Lung (tissue), 11 donors: ENCODE measurements at regions not wholly inside any gene's neighbourhood (a gene's known extent, or its start where the extent isn't known, plus 50 kb on each side); places are given as distances from the start of the nearest gene placed in this dataset.

ENCODE experiments used
- ATAC-seq: fragments of 200-7000 bp; cut with Tn5 transposase; one replicate; pipeline ENCODE4 v1.9.1; 2020; ENCODE audit warnings: moderate number of reproducible peaks; ENCODE audit not compliant: insufficient read depth, low FRiP score
- DNase-seq, 3 donors: peaks; one replicate each; pipeline ENCODE4 v3.0.0-alpha.2; 2013 to 2017
- H3K27ac ChIP-seq, 2 donors: one replicate each; pipeline ENCODE4 v1.5.1; 2013; ENCODE audit warnings: mild to moderate bottlenecking in 2 of 2, moderate library complexity in 2 of 2, control low read depth in 1 of 2, inconsistent platforms in 1 of 2, low read depth in 1 of 2, low read length in 1 of 2
- H3K27me3 ChIP-seq, 3 donors: one replicate each; pipeline ENCODE4 v1.5.1; 2013; ENCODE audit warnings: low read length in 2 of 3; ENCODE audit not compliant: control insufficient read depth in 3 of 3, insufficient read depth in 3 of 3
- H3K36me3 ChIP-seq, 4 donors: one replicate each; pipeline ENCODE4 v1.5.1; 2013; ENCODE audit warnings: low read length in 4 of 4, mild to moderate bottlenecking in 1 of 4, moderate library complexity in 1 of 4; ENCODE audit not compliant: control insufficient read depth in 4 of 4, insufficient read depth in 4 of 4
- H3K4me1 ChIP-seq, 5 donors: one replicate each; pipeline ENCODE4 v1.5.1; 2013; ENCODE audit warnings: low read length in 5 of 5, mild to moderate bottlenecking in 2 of 5, moderate library complexity in 1 of 5; ENCODE audit not compliant: control insufficient read depth in 5 of 5, insufficient read depth in 5 of 5
- H3K4me3 ChIP-seq: one replicate; pipeline ENCODE4 v1.5.1; 2013; ENCODE audit warnings: mild to moderate bottlenecking, control low read depth, moderate library complexity
- H3K9ac ChIP-seq, 2 donors: one replicate each; pipeline ENCODE4 v1.5.1; 2013; ENCODE audit warnings: low read length in 2 of 2, control low read depth in 1 of 2; ENCODE audit not compliant: insufficient read depth in 1 of 2
- H3K9me3 ChIP-seq, 4 donors: one replicate each; pipeline ENCODE4 v1.5.1; 2013; ENCODE audit warnings: low read length in 3 of 4, mild to moderate bottlenecking in 1 of 4, moderate library complexity in 1 of 4; ENCODE audit not compliant: control insufficient read depth in 4 of 4, insufficient read depth in 3 of 4
- WGBS, 2 donors: extraction: QIAGEN DNeasy Blood & Tissue Kit; methylation state at CpG; one replicate each; pipeline ENCODE4 v1.1.7; 2013; 5-methylcytosine and 5-hydroxymethylcytosine counted together
- TF ChIP-seq, protein P1 (sequence below): IDR thresholded peaks from 2 replicates; pipeline ENCODE4 v1.5.1; 2012; ENCODE audit warnings: mild to moderate bottlenecking; ENCODE audit errors: control extremely low read depth, extremely low read depth
- donor health status: control.
- donor health status: control.
- donor health status: Bipolar disorder and iron deficiency.
- donor health status: healthy.
- donor health status: DM: yes; HTN: yes; CAD: no.

DNA sequence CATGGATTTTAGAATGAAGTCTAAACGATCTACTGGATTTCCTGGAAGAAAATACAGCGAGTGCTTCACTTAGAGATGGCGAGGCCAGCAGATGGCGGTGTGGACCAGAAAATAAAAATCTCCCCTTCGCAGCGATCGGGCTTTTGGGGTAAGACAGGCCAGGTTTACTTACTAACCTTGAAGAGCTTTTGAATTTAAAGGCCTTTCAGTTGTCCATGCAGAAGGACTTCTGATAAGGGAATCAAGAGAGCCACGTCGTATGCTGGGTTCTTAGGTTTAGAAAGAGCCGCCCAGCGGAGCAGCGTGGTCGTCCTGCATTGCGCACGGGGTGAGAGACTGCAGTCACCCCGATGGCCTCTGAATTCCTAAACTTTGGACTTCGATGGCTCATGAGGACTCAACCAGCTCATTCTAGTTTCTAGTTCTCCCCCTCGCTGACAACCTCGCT, 125.2 kb upstream of the RALGAPA2 start:
- Histone ChIP-seq H3K4me3 (no peak overlapping the region), H3K9ac (peak overlapping the region in 1 of 2 donors; percentile 26), H3K36me3 (no peaks in the 10 kb centered on the region), H3K9me3 (no peaks in the 10 kb centered on the region), H3K27ac (no peak overlapping the region), H3K27me3 (peaks cover 0 to 19% (median 5%) of the 10 kb centered on the region in 3 donors), H3K4me1 (peaks cover 0 to 5% (median 3%) of the 10 kb centered on the region in 5 donors)
- TF ChIP-seq, protein P1, sequence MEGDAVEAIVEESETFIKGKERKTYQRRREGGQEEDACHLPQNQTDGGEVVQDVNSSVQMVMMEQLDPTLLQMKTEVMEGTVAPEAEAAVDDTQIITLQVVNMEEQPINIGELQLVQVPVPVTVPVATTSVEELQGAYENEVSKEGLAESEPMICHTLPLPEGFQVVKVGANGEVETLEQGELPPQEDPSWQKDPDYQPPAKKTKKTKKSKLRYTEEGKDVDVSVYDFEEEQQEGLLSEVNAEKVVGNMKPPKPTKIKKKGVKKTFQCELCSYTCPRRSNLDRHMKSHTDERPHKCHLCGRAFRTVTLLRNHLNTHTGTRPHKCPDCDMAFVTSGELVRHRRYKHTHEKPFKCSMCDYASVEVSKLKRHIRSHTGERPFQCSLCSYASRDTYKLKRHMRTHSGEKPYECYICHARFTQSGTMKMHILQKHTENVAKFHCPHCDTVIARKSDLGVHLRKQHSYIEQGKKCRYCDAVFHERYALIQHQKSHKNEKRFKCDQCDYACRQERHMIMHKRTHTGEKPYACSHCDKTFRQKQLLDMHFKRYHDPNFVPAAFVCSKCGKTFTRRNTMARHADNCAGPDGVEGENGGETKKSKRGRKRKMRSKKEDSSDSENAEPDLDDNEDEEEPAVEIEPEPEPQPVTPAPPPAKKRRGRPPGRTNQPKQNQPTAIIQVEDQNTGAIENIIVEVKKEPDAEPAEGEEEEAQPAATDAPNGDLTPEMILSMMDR, result peak; percentile 47
- DNase-seq (peak; percentile 78 to 82 (median 80)), ATAC-seq (peak; percentile 27)
- WGBS, 2 donors, result 28 to 30% methylated on average over 19 of the region's 19 CpGs

DNA sequence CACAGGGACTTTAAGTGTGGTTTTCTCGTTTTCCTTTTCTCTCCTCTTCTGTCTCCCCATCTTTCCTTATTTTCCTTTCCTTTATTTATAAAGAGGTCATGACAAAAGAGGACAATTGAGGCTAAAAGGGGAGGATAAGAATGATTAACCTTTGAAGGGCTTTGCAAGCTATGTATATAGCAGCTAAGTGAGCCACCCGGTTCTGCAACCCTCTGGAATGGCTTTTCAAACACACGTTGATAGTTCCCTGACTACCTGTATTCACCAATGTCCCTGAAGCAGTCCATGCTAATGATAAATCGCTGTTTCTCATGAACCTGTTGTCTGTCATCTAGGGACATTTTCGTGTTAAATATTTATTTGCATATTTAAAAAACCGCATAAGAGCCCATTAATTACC, 124.4 kb upstream of the RALGAPA2 start:
- peak; percentile 26 to 63 (median 51) for DNase-seq
- no peaks in the 10 kb centered on the region for H3K9me3 ChIP-seq

DNA sequence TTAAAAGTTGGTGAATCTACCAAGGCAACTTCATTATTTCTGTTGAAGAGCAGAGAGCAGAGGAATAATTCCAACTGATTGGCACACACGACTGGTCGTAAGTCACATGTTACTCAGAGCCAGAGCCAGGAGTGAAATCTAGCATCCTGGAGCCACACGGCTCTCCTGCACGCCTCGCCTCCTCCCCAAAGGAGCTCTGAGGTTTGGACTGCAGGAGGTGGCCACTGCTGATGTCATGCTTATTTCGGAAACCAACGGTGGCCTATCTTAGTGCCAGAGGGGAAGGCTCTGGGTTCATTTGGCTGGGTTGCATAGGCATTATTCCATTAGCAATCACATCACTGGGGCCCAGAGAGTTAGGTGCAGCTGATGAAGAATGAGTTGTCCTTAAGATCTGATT, 123.5 kb upstream of the RALGAPA2 start:
- WGBS, 2 donors, result 61 to 64% methylated on average over 7 of the region's 7 CpGs
- no peak overlapping the region for H3K27ac ChIP-seq
- TF ChIP-seq, protein P1, result no peak
- DNase-seq (no peak), ATAC-seq (no peak)
- no peaks in the 10 kb centered on the region for H3K36me3 ChIP-seq
- no peak overlapping the region for H3K4me3 ChIP-seq
- H3K9me3 ChIP-seq, result no peaks in the 10 kb centered on the region
- peaks cover 0 to 5% (median 3%) of the 10 kb centered on the region in 5 donors for H3K4me1 ChIP-seq
- H3K27me3 ChIP-seq, result peaks cover 0 to 19% (median 5%) of the 10 kb centered on the region in 3 donors
- H3K9ac ChIP-seq, result no peak overlapping the region

More for the DNA sequence above, 124.4 kb upstream of the RALGAPA2 start:
- Histone ChIP-seq H3K9ac (no peak overlapping the region), H3K4me3 (no peak overlapping the region), H3K27ac (no peak overlapping the region), H3K4me1 (peaks cover 0 to 5% (median 3%) of the 10 kb centered on the region in 5 donors), H3K27me3 (peaks cover 0 to 19% (median 5%) of the 10 kb centered on the region in 3 donors), H3K36me3 (no peaks in the 10 kb centered on the region)
- 56 to 60% methylated on average over 6 of the region's 6 CpGs for WGBS, 2 donors
- ATAC-seq, result no peak
- TF ChIP-seq, protein P1, result no peak

DNA sequence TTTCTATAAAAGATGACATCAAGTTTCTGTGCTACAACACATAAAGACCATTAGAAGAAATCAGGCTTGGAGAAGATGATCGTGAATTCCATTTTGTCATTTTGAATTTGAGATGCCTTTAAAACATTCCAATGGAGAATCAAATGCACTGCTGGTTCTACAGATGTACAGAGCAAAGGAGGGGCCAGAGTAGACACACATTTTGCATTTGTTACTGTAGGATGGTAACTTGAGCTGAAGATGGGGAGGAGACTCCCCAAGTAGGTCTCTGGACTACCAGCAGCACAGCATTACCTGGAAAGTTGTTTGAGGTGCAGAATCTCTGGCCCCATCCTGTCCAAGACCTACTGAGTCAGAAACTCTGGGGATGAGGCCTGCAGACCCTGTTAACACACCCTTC, 121.6 kb upstream of the RALGAPA2 start:
- no peak overlapping the region for H3K27ac ChIP-seq
- no peak for ATAC-seq
- peaks cover 0 to 5% (median 3%) of the 10 kb centered on the region in 5 donors for H3K4me1 ChIP-seq
- no peak overlapping the region for H3K4me3 ChIP-seq
- H3K9me3 ChIP-seq, result peaks cover 0 to 2% (median 0%) of the 10 kb centered on the region in 4 donors
- H3K36me3 ChIP-seq, result no peaks in the 10 kb centered on the region
- DNase-seq, result no peak
- no peak overlapping the region for H3K9ac ChIP-seq
- 85 to 97% methylated on average over 1 of the region's 1 CpG for WGBS, 2 donors
- H3K27me3 ChIP-seq, result peaks cover 0 to 12% (median 3%) of the 10 kb centered on the region in 3 donors
- TF ChIP-seq, protein P1, result no peak
